LNCaP clone FGC (cell line): ENCODE measurements at regions not wholly inside any gene's neighbourhood (a gene's known extent, or its start where the extent isn't known, plus 50 kb on each side); places are given as distances from the start of the nearest gene placed in this dataset.

Experiments
- DNase-seq: peaks from one replicate; pipeline ENCODE4 v3.0.0-alpha.2; 2011; ENCODE audit warnings: low read depth
- H3K4me3 ChIP-seq: 2 replicates; pipeline ENCODE4 v1.5.1; 2011; ENCODE audit warnings: mild to moderate bottlenecking, low read depth, low read length, control low read depth
- TF ChIP-seq, protein P1 (sequence below): IDR thresholded peaks from 2 replicates; pipeline ENCODE4 v1.5.1; 2012; ENCODE audit warnings: mild to moderate bottlenecking; ENCODE audit not compliant: control insufficient read depth, insufficient read depth; ENCODE audit errors: extremely low read depth

DNA sequence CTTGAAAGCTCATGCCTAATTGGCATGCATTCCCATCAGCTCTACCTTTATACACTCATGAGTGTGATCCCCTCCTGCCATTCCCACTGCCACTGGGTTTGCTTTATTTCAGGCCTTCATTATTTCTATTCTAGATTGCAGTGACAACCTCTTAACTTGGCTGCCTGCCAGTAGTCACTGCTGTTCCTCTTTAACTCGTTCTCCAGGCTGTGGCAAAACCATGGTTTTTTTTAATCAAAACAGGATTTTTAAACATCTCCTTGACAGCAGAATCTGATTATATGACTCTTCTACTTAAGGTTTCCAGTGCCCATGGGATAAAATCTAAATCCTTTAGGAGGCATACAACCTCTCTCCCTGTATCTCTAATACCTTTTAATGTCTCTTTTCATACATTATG lies 223.7 kb upstream of the PCDH15 start:
- DNase-seq, result no peak
- TF ChIP-seq, protein P1, sequence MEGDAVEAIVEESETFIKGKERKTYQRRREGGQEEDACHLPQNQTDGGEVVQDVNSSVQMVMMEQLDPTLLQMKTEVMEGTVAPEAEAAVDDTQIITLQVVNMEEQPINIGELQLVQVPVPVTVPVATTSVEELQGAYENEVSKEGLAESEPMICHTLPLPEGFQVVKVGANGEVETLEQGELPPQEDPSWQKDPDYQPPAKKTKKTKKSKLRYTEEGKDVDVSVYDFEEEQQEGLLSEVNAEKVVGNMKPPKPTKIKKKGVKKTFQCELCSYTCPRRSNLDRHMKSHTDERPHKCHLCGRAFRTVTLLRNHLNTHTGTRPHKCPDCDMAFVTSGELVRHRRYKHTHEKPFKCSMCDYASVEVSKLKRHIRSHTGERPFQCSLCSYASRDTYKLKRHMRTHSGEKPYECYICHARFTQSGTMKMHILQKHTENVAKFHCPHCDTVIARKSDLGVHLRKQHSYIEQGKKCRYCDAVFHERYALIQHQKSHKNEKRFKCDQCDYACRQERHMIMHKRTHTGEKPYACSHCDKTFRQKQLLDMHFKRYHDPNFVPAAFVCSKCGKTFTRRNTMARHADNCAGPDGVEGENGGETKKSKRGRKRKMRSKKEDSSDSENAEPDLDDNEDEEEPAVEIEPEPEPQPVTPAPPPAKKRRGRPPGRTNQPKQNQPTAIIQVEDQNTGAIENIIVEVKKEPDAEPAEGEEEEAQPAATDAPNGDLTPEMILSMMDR, result no peak

DNA sequence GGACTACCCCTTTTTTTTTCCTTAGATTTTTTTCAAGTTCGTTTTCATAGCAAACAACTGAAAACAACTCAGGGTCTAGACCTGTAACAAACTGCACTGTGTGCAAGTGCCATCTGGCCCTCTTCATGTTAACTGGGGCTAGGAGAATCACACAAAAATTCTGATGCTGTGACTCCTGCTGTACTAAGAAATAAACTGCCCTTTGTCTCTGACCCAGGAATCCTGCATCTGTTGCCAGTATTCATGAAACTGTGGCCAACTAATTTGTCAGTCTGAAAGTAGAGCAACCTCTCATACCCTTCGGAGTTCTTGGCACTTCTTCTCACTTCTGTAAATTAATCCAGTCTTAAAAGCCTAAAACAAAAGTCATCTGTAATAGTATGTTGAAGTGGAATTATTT lies 218.4 kb upstream of the PCDH15 start:
- TF ChIP-seq, protein P1, result no peak
- DNase-seq, result no peak
- no peak overlapping the region for H3K4me3 ChIP-seq

More for the DNA sequence above, 223.7 kb upstream of the PCDH15 start:
- no peak overlapping the region for H3K4me3 ChIP-seq

DNA sequence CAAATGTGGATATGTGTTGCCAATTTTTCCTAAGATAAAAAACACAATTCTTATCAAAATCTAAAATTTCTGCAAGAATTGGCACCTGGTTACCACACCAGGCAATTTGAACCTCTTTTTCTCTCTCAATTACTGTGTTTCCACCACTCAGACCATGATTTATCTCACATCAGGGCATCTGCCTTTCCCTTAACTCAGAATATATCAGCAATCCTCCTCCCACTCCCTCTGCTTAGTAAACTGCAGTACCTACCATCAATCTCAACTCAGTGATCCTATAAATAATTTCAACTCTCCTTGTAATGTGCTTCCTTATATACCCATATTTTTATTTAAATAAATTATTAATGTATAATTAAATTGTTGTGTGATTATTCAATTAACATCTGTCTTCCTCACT lies 212.3 kb upstream of the PCDH15 start:
- no peak for DNase-seq
- TF ChIP-seq, protein P1, result no peak
- H3K4me3 ChIP-seq, result no peak overlapping the region

DNA sequence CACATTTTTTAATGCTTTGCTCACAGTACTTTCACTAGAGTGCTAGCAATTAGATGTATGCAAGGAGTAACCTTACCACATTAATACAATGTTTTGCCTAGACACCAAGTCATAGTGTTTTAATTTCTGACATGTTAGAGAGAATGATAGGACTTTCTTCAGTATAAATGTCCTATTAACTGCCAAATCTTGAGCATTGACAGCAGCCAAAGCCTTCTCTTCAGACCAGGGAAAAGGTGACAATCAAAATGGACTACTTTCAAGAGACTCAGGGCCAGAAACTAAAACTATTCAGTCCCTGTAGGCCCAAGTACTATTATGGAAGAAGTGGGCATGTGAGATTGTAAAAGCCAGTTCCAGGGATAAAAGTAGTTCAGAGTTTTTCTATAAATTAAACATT lies 201.4 kb upstream of the PCDH15 start:
- DNase-seq, result no peak
- H3K4me3 ChIP-seq, result no peak overlapping the region
- TF ChIP-seq, protein P1, result no peak

DNA sequence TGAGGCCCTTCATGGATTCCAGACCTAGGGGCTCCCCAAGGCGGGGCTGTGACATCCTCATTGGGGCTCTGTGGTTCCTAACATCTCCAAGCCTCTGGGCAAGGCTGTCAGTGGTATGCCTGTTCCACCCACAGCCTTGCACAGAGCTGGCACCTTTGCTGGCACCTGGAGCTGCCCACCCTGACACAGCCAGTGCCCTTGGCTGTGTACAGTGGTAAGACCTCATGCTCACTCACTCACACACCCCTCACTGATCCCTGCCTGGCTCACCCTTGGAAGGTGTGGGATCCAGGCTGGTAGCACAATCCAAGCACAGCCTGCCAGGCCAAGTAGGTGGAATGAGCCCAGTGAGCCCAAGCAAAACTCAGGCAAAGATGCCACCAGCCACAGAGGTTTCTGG lies 200.4 kb upstream of the PCDH15 start:
- no peak for DNase-seq
- no peak overlapping the region for H3K4me3 ChIP-seq
- TF ChIP-seq, protein P1, result no peak

DNA sequence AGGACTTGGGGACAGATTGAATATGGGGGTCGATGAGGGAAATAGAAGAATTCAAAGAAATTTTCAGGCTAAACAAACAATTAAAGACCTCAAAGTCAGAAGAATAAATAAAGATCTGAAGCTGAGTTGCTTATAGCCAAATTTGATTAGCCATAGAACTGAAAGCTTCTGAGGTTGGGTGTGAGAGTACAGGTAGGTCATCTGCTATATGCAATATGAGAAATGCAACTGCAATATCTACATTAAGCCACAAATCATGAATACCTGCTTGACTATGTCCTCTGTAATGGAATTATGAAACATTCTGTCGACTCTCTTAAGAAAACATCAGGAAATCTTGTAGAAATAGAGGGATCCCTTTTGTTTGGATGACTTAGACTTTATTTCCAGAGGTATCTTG lies 192.1 kb upstream of the PCDH15 start:
- no peak for DNase-seq
- H3K4me3 ChIP-seq, result no peak overlapping the region

DNA sequence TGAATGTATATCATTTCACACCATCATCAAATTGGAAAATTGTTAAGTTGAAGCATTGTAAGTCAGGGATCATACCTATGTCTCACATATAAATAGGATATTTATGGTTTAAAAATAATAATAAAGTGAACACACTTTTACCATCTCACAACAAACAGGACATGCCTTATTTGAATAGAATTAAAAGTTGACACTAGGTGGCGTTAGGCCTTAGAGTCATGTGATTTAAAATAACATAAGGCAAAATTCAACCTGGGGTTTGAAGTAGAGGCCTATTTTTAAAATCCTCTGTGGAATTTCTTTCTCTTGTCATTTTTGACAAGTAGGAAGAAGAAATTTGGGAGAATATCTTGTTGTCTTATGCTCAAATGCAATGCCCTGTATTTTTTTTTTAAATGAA lies 184.7 kb upstream of the PCDH15 start:
- TF ChIP-seq, protein P1, result peak; percentile 45

More for the DNA sequence above, 192.1 kb upstream of the PCDH15 start:
- TF ChIP-seq, protein P1, result no peak

More for the DNA sequence above, 184.7 kb upstream of the PCDH15 start:
- no peak overlapping the region for H3K4me3 ChIP-seq
- peak; percentile 7 for DNase-seq
